HCT116 (cell line): ENCODE measurements at regions not wholly inside any gene's neighbourhood (a gene's known extent, or its start where the extent isn't known, plus 50 kb on each side); places are given as distances from the start of the nearest gene placed in this dataset.

Experiments
- ATAC-seq: fragments of 200-7000 bp; cut with Tn5 transposase; 2 replicates; pipeline ENCODE4 v1.9.1; 2020; ENCODE audit warnings: mild to moderate bottlenecking, moderate library complexity
- BruUV-seq: library from RNA; stranded (reverse); fragments of 400-500 nt; replicated peaks from 2 replicates; lab custom pipeline; 2021; lab: Mats Ljungman, UMichigan
- CTCF ChIA-PET: fragments of 300-600 bp; sonication (Branson Sonifier 250); formaldehyde crosslinking; loops from one replicate; lab custom pipeline; 2021; ENCODE audit warnings: antibody characterized with exemption; lab: Charles Lee
- POLR2A ChIA-PET: fragments of 300-600, 350-600 bp; sonication (Branson Sonifier 250); formaldehyde crosslinking; loops from one replicate; lab custom pipeline; 2021; ENCODE audit warnings: antibody characterized with exemption; lab: Charles Lee
- RAD21 ChIA-PET, 2 experiments: fragments of 300-600 bp; sonication (Branson Sonifier 250); formaldehyde crosslinking; loops; one replicate each; lab custom pipeline; 2023; ENCODE audit warnings: low total read pairs in 2 of 2; ENCODE audit not compliant: uncharacterized antibody in 2 of 2, unreplicated experiment in 2 of 2, low non-redundant PET in 1 of 2; lab: Charles Lee
- DNase-seq: peaks from one replicate; pipeline ENCODE4 v3.0.0-alpha.2; 2010; ENCODE audit warnings: low read depth, low spot score
- H2AFZ ChIP-seq: fragments of 200-600 bp; shearing (Covaris generic), sonication (generic); 2 replicates; pipeline ENCODE4 v1.6.1; 2017; ENCODE audit warnings: low read depth, mixed run types, mixed read lengths, antibody characterized with exemption, low read length; ENCODE audit not compliant: poor library complexity, severe bottlenecking
- H3K27ac ChIP-seq: 2 replicates; pipeline ENCODE4 v1.5.1; 2012; ENCODE audit warnings: low read depth, low read length
- H3K27me3 ChIP-seq: fragments of 200-600 bp; sonication (generic); 2 replicates; pipeline ENCODE4 v1.6.1; 2016; ENCODE audit warnings: mixed run types, low read length, mixed read lengths; ENCODE audit not compliant: insufficient read depth
- H3K36me3 ChIP-seq, 2 experiments: fragments of 200-500 bp in 1 of 2; fragments of 200-600 bp in 1 of 2; sonication (Bioruptor generic) in 1 of 2; sonication (generic) in 1 of 2; 2 replicates each; pipeline versions ENCODE4 v1.5.1 to v1.6.1; 2014 to 2016; ENCODE audit warnings: low read length in 2 of 2, inconsistent platforms in 1 of 2, mixed read lengths in 1 of 2, mixed run types in 1 of 2; ENCODE audit not compliant: insufficient read depth in 2 of 2, control insufficient read depth in 1 of 2
- H3K4me1 ChIP-seq, 2 experiments: fragments of 200-600 bp in 1 of 2; sonication (generic) in 1 of 2; 2 replicates each; pipeline versions ENCODE4 v1.5.1 to v1.6.1; 2012 to 2017; ENCODE audit warnings: low read length in 2 of 2, inconsistent platforms in 1 of 2, mild to moderate bottlenecking in 1 of 2, mixed read lengths in 1 of 2, mixed run types in 1 of 2, moderate library complexity in 1 of 2; ENCODE audit not compliant: insufficient read depth in 2 of 2, control insufficient read depth in 1 of 2
- H3K4me2 ChIP-seq: fragments of 200-600 bp; sonication (generic); 2 replicates; pipeline ENCODE4 v1.6.1; 2017; ENCODE audit warnings: mixed run types, low read length, mixed read lengths
- H3K4me3 ChIP-seq, 2 experiments: fragments of 200-600 bp in 1 of 2; sonication (generic) in 1 of 2; replicated peaks in 1 of 2; 2 replicates each; pipeline ENCODE4 v1.5.1; 2011 to 2016; ENCODE audit warnings: low read length in 2 of 2, control low read depth in 1 of 2, low read depth in 1 of 2, mild to moderate bottlenecking in 1 of 2, mixed read lengths in 1 of 2, mixed run types in 1 of 2
- H3K79me2 ChIP-seq: fragments of 200-600 bp; sonication (generic); 2 replicates; pipeline ENCODE4 v1.6.1; 2017; ENCODE audit warnings: mild to moderate bottlenecking, mixed run types, low read length, moderate library complexity, mixed read lengths; ENCODE audit not compliant: insufficient read depth
- H3K9ac ChIP-seq: fragments of 200-600 bp; sonication (generic); 2 replicates; pipeline ENCODE4 v1.6.1; 2016; ENCODE audit warnings: low read length, mixed read lengths
- H3K9me2 ChIP-seq: fragments of 200-600 bp; sonication (generic), shearing (Covaris generic); 2 replicates; pipeline ENCODE4 v1.6.1; 2017; ENCODE audit warnings: mixed run types, mild to moderate bottlenecking, moderate library complexity; ENCODE audit not compliant: insufficient read depth
- H3K9me3 ChIP-seq, 2 experiments: fragments of 200-500 bp in 1 of 2; fragments of 200-600 bp in 1 of 2; sonication (Bioruptor generic) in 1 of 2; sonication (generic) in 1 of 2; 2 replicates each; pipeline ENCODE4 v1.6.1; 2014 to 2017; ENCODE audit warnings: low read length in 2 of 2, mixed read lengths in 2 of 2, inconsistent platforms in 1 of 2, low read depth in 1 of 2, mild to moderate bottlenecking in 1 of 2, mixed run types in 1 of 2, moderate library complexity in 1 of 2; ENCODE audit not compliant: control insufficient read depth in 1 of 2, insufficient read depth in 1 of 2
- H4K20me1 ChIP-seq: fragments of 200-600 bp; sonication (generic), shearing (Covaris generic); 2 replicates; pipeline ENCODE4 v1.6.1; 2017; ENCODE audit warnings: mixed run types, mild to moderate bottlenecking, moderate library complexity; ENCODE audit not compliant: insufficient read depth
- CBX3 ChIP-seq: IDR thresholded peaks from 2 replicates; pipeline ENCODE4 v1.6.1; 2012; ENCODE audit warnings: low read depth
- CEBPB ChIP-seq: IDR thresholded peaks from 2 replicates; pipeline ENCODE4 v1.6.1; 2012; ENCODE audit warnings: low read depth
- EGR1 ChIP-seq: IDR thresholded peaks from 2 replicates; pipeline ENCODE4 v1.6.1; 2012; ENCODE audit warnings: low read depth
- ELF1 ChIP-seq: IDR thresholded peaks from 2 replicates; pipeline ENCODE4 v1.6.1; 2012; ENCODE audit warnings: low read depth, borderline replicate concordance
- FOSL1 ChIP-seq: IDR thresholded peaks from 2 replicates; pipeline ENCODE4 v1.6.1; 2012; ENCODE audit warnings: low read depth
- POLR2AphosphoS5 ChIP-seq: IDR thresholded peaks from 2 replicates; pipeline ENCODE4 v1.6.1; 2011; ENCODE audit warnings: mild to moderate bottlenecking, low read depth, low read length, moderate library complexity
- SP1 ChIP-seq: IDR thresholded peaks from 2 replicates; pipeline ENCODE4 v1.6.1; 2012; ENCODE audit warnings: low read depth
- SRF ChIP-seq: IDR thresholded peaks from 2 replicates; pipeline ENCODE4 v1.6.1; 2012; ENCODE audit warnings: low read depth
- ZFX ChIP-seq: fragments of 450-650 bp; IDR thresholded peaks from 2 replicates; pipeline ENCODE4 v1.6.1; 2017
- intact Hi-C: fragments of 100-400 bp; cut with micrococcal nuclease; formaldehyde crosslinking; loops from 2 replicates; pipeline ENCODE4 v1.10.0; 2022
- TF ChIP-seq, protein P1 (sequence below): IDR thresholded peaks from 2 replicates; pipeline ENCODE4 v1.6.1; 2012; ENCODE audit warnings: low read depth
- TF ChIP-seq, protein P2 (sequence below): IDR thresholded peaks from 2 replicates; pipeline ENCODE4 v1.6.1; 2012

DNA sequence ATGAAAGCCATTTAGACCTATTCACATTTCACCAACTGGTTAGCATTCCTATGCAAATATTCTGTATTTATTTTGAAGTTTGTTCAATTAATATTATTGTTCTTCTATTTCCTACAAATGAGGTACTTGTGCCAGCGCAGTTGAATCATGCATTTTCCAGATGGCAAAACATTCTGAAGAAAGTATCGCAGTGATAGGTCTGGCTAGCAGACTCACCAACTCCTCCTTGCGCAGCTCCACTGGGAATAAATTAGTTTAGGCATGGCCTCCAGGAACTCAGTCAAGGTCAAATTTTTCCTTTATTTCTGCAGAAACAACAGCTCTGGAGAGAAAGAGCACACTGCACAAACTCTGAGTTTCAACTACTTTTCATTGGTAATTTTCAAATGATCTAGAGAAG, 437.7 kb downstream of the COL12A1 start:
- ATAC-seq, result no peak

More for the DNA sequence above, 437.7 kb downstream of the COL12A1 start:
- CTCF ChIA-PET, result no interaction called here
- no peak for DNase-seq
- Histone ChIP-seq H3K79me2 (no peaks in the 10 kb centered on the region), H3K4me3 (no peak overlapping the region), H3K27me3 (no peaks in the 10 kb centered on the region), H3K36me3 (no peaks in the 10 kb centered on the region), H2AFZ (no peak overlapping the region), H3K9me3 (no peaks in the 10 kb centered on the region), H3K27ac (no peak overlapping the region), H3K4me1 (no peaks in the 10 kb centered on the region), H3K9me2 (no peaks in the 10 kb centered on the region), H4K20me1 (no peaks in the 10 kb centered on the region), H3K4me2 (no peak overlapping the region), H3K9ac (no peak overlapping the region)
- no TSS peak for BruUV-seq
- RAD21 ChIA-PET, result no interaction called here
- POLR2A ChIA-PET, result no interaction called here
- TF ChIP-seq, protein P1, sequence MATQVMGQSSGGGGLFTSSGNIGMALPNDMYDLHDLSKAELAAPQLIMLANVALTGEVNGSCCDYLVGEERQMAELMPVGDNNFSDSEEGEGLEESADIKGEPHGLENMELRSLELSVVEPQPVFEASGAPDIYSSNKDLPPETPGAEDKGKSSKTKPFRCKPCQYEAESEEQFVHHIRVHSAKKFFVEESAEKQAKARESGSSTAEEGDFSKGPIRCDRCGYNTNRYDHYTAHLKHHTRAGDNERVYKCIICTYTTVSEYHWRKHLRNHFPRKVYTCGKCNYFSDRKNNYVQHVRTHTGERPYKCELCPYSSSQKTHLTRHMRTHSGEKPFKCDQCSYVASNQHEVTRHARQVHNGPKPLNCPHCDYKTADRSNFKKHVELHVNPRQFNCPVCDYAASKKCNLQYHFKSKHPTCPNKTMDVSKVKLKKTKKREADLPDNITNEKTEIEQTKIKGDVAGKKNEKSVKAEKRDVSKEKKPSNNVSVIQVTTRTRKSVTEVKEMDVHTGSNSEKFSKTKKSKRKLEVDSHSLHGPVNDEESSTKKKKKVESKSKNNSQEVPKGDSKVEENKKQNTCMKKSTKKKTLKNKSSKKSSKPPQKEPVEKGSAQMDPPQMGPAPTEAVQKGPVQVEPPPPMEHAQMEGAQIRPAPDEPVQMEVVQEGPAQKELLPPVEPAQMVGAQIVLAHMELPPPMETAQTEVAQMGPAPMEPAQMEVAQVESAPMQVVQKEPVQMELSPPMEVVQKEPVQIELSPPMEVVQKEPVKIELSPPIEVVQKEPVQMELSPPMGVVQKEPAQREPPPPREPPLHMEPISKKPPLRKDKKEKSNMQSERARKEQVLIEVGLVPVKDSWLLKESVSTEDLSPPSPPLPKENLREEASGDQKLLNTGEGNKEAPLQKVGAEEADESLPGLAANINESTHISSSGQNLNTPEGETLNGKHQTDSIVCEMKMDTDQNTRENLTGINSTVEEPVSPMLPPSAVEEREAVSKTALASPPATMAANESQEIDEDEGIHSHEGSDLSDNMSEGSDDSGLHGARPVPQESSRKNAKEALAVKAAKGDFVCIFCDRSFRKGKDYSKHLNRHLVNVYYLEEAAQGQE, result no peak
- TF ChIP-seq, protein P2, sequence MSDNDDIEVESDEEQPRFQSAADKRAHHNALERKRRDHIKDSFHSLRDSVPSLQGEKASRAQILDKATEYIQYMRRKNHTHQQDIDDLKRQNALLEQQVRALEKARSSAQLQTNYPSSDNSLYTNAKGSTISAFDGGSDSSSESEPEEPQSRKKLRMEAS, result no peak
- TF ChIP-seq SRF, result no peak
- no peak for TF ChIP-seq POLR2AphosphoS5
- no peak for TF ChIP-seq SP1
- no peak for TF ChIP-seq ZFX
- TF ChIP-seq CBX3, result no peak
- TF ChIP-seq FOSL1, result no peak
- no peak for TF ChIP-seq CEBPB
- no peak for TF ChIP-seq ELF1
- no peak for TF ChIP-seq EGR1
- intact Hi-C loops, result no loop called here
